Stimulated activated CD4-positive, alpha-beta T cell treated with anti-CD3 and anti-CD28 coated beads, TNF-alpha, amount 100 ng/mL, for 1 hour (primary cell): ENCODE measurements at regions not wholly inside any gene's neighbourhood (a gene's known extent, or its start where the extent isn't known, plus 50 kb on each side); places are given as distances from the start of the nearest gene placed in this dataset.
"Not testable (repeated sequence)": the region's sequence is repeated elsewhere in the genome, so short reads cannot be mapped to it uniquely, and the experiment has no call there.

Experiments used
- DNase-seq, 3 donors: peaks; one replicate each; pipeline ENCODE4 v3.0.0-alpha.2; 2020; ENCODE audit warnings: low read depth in 3 of 3, low spot score in 1 of 3

DNA sequence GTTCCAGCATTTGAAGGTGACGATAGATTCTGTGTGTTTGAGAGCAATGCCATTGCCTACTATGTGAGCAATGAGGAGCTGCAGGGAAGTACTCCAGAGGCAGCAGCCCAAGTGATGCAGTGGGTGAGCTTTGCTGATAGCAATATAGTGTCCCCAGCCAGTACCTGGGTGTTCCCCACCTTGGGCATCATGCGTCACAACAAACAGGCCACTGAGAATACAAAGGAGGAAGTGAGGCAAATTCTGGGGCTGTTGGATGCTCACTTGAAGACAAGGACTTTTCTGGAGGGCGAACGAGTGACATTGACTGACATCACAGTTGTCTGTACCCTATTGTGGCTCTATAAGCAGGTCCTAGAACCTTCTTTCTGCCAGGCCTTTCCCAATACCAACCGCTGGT, 142.0 kb downstream of the PLS3 start:
- no peak for DNase-seq

DNA sequence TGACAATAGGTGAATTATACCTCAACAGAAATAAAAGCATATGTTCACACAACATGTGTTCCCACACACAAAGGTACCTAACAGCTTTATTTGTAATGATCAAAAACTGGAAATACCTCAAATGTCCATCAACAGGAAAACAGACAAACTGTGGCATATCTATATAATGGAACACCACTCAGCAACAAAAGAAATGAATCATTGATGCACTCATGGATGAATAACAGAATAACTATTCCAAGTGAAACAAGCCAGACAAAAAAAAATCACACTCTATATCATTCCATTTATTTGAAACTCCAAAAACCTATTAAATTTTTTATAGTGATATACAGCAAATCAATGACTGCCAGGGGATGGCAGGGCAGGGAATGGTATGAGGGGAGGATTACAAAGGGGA, 148.1 kb downstream of the PLS3 start:
- no peak for DNase-seq

GRCh38 chrX:115712484-115712883, 151.5 kb downstream of the PLS3 start:
- DNase-seq, result no peak

DNA sequence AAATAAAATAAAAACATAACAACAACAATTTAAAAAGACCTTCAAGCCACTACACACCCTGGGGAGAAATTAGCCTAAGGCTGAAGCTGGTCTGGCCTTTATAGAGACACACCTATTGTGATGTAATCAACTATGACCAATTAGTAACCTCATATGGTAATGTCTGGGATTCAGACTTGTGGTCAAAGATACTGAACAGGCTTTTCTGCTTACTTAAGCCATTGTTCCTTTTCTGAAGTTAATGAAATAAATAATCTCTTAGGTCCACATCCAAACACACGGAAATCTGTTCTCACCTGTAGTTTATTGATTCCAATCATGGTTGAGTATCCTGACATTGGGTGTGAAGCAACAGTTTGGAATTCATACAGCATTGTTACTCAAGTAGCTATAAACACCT, 152.5 kb downstream of the PLS3 start:
- DNase-seq, result no peak

DNA sequence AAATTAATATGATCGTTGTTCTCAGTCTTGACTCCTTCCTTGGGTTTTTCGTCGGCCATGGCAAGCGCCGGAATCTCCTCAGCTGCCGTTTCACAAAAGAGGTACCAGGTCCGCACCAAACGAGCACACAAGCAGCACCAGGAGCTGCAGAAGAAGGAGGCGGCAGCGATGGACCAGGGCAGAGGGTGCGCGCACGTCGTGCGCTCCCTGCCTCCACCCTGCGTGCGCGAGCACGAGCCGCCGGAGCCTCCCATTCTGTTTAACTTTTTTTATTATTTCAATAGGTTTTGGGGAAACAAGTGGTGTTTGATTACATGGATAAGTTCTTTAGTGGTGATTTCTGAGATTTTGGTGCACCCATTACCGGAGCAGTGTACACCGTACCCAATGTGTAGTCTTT, 158.2 kb downstream of the PLS3 start:
- no peak for DNase-seq

DNA sequence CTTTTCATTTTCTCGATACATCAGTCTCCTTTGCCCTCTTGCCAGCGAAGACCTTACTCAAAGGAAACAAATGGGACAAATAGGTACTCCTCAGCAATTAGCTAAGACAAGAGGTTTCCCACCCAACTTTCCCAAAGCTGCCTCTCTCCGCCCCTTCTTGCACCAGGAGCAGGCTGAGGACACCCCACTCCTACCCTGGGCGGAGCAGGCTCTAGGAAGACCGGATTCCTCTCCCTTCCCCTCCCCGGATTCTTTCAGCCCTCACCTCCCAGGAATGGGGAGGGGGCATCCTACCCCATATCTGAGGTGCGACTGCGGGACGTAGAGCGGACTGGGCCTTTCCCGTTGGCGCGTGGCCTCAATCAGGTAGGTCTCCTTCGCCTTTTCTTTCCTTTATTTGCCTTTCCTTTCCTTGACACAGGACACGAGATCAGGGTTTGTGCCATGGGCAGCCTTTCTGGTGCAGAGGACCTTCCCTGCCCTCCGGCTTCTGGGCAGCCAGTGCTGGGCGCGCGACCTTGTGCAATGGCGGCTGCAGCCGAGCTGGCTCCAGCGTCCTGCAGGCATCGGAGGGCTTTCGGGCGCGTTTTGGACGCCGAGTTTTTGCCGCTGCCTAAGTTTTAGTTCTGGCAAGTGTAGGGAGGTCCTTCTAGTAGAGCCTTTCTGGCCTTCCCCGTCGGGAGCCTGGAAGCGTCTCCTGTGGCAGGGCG, 161.9 kb downstream of the PLS3 start:
- not testable (repeated sequence) for DNase-seq

DNA sequence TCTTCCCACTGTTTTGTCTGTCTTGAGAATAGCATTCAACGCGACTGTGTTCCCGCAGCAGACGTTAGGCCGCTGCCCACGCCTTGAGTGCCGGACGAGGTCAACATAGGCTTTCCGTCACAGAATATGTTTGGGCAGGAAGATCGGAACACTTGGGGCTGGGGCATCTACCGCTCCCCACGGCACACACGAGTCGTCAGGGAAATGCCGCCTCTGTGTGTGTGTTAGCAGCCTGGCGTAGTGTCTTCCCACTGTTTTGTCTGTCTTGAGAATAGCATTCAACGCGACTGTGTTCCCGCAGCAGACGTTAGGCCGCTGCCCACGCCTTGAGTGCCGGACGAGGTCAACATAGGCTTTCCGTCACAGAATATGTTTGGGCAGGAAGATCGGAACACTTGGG, 164.4 kb downstream of the PLS3 start:
- DNase-seq, result not testable (repeated sequence)

DNA sequence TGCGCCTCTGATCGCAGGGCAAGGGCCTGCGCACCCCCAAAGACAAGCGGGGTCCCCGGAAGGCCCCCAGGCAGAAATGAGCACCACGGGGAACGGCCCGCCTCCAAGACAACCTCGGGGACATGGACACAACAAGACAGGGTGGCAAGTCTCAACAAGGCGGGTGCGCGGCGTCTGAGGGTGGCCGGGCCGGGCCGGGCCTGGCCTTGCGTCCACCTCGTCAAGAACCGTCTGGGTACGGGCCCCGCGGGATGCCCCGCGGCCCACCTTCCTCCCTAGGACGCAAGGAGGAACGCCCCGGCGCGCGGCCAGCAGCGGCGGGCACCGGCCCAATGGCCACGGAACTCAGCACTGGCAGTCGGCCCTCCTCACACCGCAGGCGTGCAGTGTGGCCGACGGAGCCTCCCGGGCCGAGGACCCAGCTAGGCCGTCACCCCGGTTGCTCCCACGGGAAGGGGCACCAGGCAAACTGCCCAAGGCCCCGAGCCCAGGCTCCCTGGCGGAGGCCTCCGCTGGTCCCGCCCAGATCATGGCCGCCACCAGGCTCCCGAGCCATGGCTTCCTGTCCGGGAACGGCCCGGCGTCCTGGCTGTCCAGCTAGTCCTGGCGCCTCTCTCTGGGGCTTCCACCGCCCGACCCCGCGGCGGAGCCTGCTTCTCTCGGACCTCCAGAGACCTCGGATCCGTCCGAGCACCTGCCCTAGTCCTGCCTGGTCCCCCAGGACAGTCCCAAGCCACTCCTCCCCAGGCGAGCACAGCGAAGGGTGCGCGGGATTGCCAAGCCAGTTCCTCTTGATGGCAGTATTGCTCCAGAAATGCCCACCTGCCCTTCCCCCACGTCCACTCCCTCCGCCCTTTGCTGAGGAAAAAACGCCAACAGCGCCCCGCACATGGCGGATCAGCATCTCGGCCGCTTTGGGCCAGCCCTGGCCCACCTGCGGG, 167.1 kb downstream of the PLS3 start:
- DNase-seq, result peak in 1 of 3 donors; percentile 7

DNA sequence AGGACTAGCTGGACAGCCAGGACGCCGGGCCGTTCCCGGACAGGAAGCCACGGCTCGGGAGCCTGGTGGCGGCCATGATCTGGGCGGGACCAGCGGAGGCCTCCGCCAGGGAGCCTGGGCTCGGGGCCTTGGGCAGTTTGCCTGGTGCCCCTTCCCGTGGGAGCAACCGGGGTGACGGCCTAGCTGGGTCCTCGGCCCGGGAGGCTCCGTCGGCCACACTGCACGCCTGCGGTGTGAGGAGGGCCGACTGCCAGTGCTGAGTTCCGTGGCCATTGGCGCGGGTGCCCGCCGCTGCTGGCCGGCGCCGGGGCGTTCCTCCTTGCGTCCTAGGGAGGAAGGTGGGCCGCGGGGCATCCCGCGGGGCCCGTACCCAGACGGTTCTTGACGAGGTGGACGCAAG, 171.6 kb downstream of the PLS3 start:
- DNase-seq, result not testable (repeated sequence)

GRCh38 chrX:115735269-115735668, 174.3 kb downstream of the PLS3 start:
- not testable (repeated sequence) for DNase-seq
